ENCODE measurements at regions not wholly inside any gene's neighbourhood (a gene's known extent, or its start where the extent isn't known, plus 50 kb on each side); places are given as distances from the start of the nearest gene placed in this dataset.

- no peaks in the 10 kb centered on the region for H3K27me3 Mint-ChIP-seq (ENCODE audit: insufficient read depth)
- no peaks in the 10 kb centered on the region for H3K4me1 Mint-ChIP-seq
- Histone ChIP-seq H3K27ac (ENCODE audit: low read depth, low read length) (no peak overlapping the region), H3K27me3 (ENCODE audit: control insufficient read depth, insufficient read depth, low read length, poor library complexity, severe bottlenecking) (no peaks in the 10 kb centered on the region), H3K4me3 (ENCODE audit: low read length) (no peak overlapping the region), H3K36me3 (ENCODE audit: control insufficient read depth, insufficient read depth, low read length) (no peaks in the 10 kb centered on the region), H3K9ac (ENCODE audit: extremely low read depth, low read length, poor library complexity, severe bottlenecking) (no peak overlapping the region), H3K4me1 (ENCODE audit: control insufficient read depth, insufficient read depth, low read length) (no peaks in the 10 kb centered on the region), H3K9me3 (ENCODE audit: control insufficient read depth, low read length) (peaks cover 7% of the 10 kb centered on the region)
- TF ChIP-seq CTCF (conservative IDR thresholded peaks at IDR 0.05) = no peak
- peaks cover 2% of the 10 kb centered on the region for H3K9me3 Mint-ChIP-seq
- 81% methylated on average over 2 of the region's 2 CpGs for WGBS, 2 experiments (ENCODE audit: insufficient coverage in 1 of 2, insufficient read length in 1 of 2)
- DNase-seq = no peak
- H3K36me3 Mint-ChIP-seq (ENCODE audit: low read depth) = no peaks in the 10 kb centered on the region
- no peak overlapping the region for H3K4me3 Mint-ChIP-seq
- no peak overlapping the region for H3K27ac Mint-ChIP-seq
These were observed 398.4 kb downstream of the TUSC7 start for GRCh38 chr3:117107946-117108345.

GRCh38 chr3:117109178-117109577 is 399.6 kb downstream of the TUSC7 start:
- H3K9me3 ChIP-seq (ENCODE audit: control insufficient read depth, low read length) = no peaks in the 10 kb centered on the region
- no peaks in the 10 kb centered on the region for H3K27me3 Mint-ChIP-seq (ENCODE audit: insufficient read depth)
- no peak for TF ChIP-seq CTCF (conservative IDR thresholded peaks at IDR 0.05)

GRCh38 chr3:117114517-117115265 is 405.1 kb downstream of the TUSC7 start:
- no peak for TF ChIP-seq CTCF (conservative IDR thresholded peaks at IDR 0.05)
- H3K9ac ChIP-seq (ENCODE audit: extremely low read depth, low read length, poor library complexity, severe bottlenecking) = no peak overlapping the region
- H3K4me1 ChIP-seq (ENCODE audit: control insufficient read depth, insufficient read depth, low read length) = peaks cover 8% of the 10 kb centered on the region
- H3K27ac Mint-ChIP-seq = no peak overlapping the region
- H3K36me3 Mint-ChIP-seq (ENCODE audit: low read depth) = no peaks in the 10 kb centered on the region
- H3K27ac ChIP-seq (ENCODE audit: low read depth, low read length) = no peak overlapping the region
- H3K9me3 ChIP-seq (ENCODE audit: control insufficient read depth, low read length) = no peaks in the 10 kb centered on the region
- no peak overlapping the region for H3K4me3 ChIP-seq (ENCODE audit: low read length)
- no peaks in the 10 kb centered on the region for H3K9me3 Mint-ChIP-seq
- H3K4me1 Mint-ChIP-seq = peaks cover 16% of the 10 kb centered on the region
- H3K27me3 ChIP-seq (ENCODE audit: control insufficient read depth, insufficient read depth, low read length, poor library complexity, severe bottlenecking) = no peaks in the 10 kb centered on the region
- no peak overlapping the region for H3K4me3 Mint-ChIP-seq
- 92% methylated on average over 2 to 5 of the region's 5 CpGs for WGBS, 2 experiments (ENCODE audit: insufficient coverage in 1 of 2, insufficient read length in 1 of 2)
- no peaks in the 10 kb centered on the region for H3K36me3 ChIP-seq (ENCODE audit: control insufficient read depth, insufficient read depth, low read length)
- no peaks in the 10 kb centered on the region for H3K27me3 Mint-ChIP-seq (ENCODE audit: insufficient read depth)
- DNase-seq = no peak

More at GRCh38 chr3:117109178-117109577, 399.6 kb downstream of the TUSC7 start:
- H3K9ac ChIP-seq (ENCODE audit: extremely low read depth, low read length, poor library complexity, severe bottlenecking) = no peak overlapping the region
- WGBS, 2 experiments (ENCODE audit: insufficient coverage in 1 of 2, insufficient read length in 1 of 2) = 89 to 94% methylated on average over 5 to 6 of the region's 6 CpGs
- Mint-ChIP-seq H3K4me3 (no peak overlapping the region), H3K36me3 (ENCODE audit: low read depth) (no peaks in the 10 kb centered on the region), H3K9me3 (no peaks in the 10 kb centered on the region), H3K4me1 (peaks cover 3% of the 10 kb centered on the region), H3K27ac (no peak overlapping the region)
- no peaks in the 10 kb centered on the region for H3K4me1 ChIP-seq (ENCODE audit: control insufficient read depth, insufficient read depth, low read length)
- no peak overlapping the region for H3K27ac ChIP-seq (ENCODE audit: low read depth, low read length)
- H3K27me3 ChIP-seq (ENCODE audit: control insufficient read depth, insufficient read depth, low read length, poor library complexity, severe bottlenecking) = no peaks in the 10 kb centered on the region
- no peak overlapping the region for H3K4me3 ChIP-seq (ENCODE audit: low read length)
- no peak for DNase-seq
- H3K36me3 ChIP-seq (ENCODE audit: control insufficient read depth, insufficient read depth, low read length) = no peaks in the 10 kb centered on the region

All from endodermal cell (in vitro differentiated cells).